GM12891 (cell line): ENCODE measurements at regions not wholly inside any gene's neighbourhood (a gene's known extent, or its start where the extent isn't known, plus 50 kb on each side); places are given as distances from the start of the nearest gene placed in this dataset.

ENCODE experiments used
- DNase-seq: peaks from one replicate; pipeline ENCODE4 v3.0.0; 2011; ENCODE audit warnings: low spot score; ENCODE audit not compliant: insufficient read length
- FAIRE-seq: peaks from 2 replicates; lab custom pipeline; 2011; peaks lifted over from hg19 to GRCh38; lab: Jason Lieb, UNC
- PAX5 ChIP-seq: IDR thresholded peaks from 2 replicates; pipeline ENCODE4 v1.6.1; 2011; ENCODE audit warnings: low read length, moderate library complexity, mild to moderate bottlenecking; ENCODE audit not compliant: insufficient read depth, severe bottlenecking
- POLR2A ChIP-seq: IDR thresholded peaks from 2 replicates; pipeline ENCODE4 v1.6.1; 2011; ENCODE audit warnings: low read depth, low read length, control low read depth
- POLR2AphosphoS5 ChIP-seq: IDR thresholded peaks from 2 replicates; pipeline ENCODE4 v1.6.1; 2011; ENCODE audit warnings: low read depth, low read length, control low read depth
- POU2F2 ChIP-seq: IDR thresholded peaks from 2 replicates; pipeline ENCODE4 v1.6.1; 2011; ENCODE audit warnings: low read depth, mild to moderate bottlenecking, control low read depth, low read length, moderate library complexity
- SPI1 ChIP-seq: IDR thresholded peaks from 2 replicates; pipeline ENCODE4 v1.6.1; 2011; ENCODE audit warnings: low read depth, low read length, control low read depth
- TAF1 ChIP-seq: IDR thresholded peaks from 2 replicates; pipeline ENCODE4 v1.6.1; 2011; ENCODE audit warnings: low read depth, low read length, control low read depth

DNA sequence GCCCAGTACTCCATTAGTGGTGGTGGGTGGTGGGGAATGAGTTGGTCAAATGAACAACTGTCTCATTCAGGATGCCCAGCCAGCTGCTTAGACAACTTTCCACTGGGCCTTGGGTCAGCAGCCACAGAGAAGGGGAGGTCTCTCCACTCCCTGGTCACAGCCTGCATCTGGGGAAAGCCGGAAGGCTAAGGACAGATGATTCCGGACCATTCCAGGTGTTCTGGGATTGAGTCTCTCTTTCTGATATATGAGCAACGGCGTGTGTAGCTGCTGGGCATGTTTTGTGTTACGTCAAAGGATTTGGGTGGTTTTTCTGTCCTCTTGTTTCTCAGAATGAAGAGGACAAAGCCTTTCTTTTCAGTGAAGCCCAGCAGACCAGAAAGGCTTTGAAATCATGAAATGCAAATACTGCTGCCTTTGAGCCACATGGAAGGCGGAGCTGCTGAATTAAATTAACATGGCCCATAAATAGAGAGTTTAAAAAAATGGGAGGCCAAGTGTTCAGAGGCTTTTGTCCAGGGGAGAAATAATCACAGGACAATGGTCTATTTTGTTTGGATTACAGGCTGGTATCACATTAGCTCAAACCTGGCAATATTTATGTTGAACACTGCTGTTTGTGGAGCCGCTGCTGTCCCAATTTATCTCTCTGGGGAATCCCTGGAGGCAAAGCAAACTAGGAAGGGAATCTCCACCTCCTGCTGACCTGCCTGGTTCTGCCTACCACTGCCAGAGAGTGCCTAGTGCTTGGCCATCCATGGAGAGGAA lies 234.4 kb upstream of the E2F8 start:
- FAIRE-seq (peak; percentile 71), DNase-seq (peak; percentile 18)
- TF ChIP-seq POLR2A, result no peak
- TF ChIP-seq PAX5, result peak; percentile 28
- no peak for TF ChIP-seq POLR2AphosphoS5
- no peak for TF ChIP-seq TAF1
- 0 out of 2 replicates have a peak, but pooled peaks have one; percentile 54 for TF ChIP-seq POU2F2
- TF ChIP-seq SPI1, result no peak

DNA sequence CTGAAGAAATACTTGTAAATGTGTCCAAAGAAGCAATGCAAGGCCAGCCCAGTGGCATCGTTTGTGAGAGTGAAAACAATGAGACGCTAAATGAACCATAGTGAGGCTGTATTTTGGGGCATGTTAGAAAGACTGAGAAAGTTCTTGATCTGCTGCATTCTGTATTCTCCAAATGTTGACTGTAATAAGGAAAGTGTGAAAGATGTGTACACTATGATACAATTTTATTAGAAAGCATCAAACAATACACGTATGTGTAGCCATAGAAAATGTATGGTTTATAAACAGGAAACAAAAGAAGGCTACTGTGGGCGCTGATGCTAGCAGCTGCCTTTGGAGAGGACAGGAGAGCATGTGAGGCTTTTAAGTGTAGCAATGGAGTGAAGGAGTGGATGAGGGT lies 233.5 kb upstream of the E2F8 start:
- DNase-seq, result no peak
- TF ChIP-seq POLR2A (no peak), SPI1 (no peak), POU2F2 (no peak), TAF1 (no peak), POLR2AphosphoS5 (no peak), PAX5 (no peak)
- no peak for FAIRE-seq

DNA sequence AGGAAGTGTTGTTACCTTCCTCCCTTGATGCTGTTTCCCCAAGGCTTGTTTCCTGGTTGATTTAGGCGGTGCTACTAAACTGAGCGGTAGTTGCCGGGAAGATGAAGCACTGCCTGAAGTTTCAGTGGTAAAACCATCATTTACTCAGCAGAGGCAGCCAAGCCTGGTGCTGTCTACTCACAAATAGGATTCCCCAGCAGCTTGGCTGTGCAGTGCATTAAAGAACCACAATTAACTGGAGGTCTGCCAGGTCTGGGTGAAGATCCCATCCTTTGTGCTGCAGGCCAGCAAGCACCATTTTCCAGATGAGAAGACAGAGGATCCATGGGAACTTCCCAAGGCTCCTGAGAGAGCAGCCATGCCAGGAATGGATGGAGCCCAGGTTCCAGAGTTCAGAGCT lies 231.9 kb upstream of the E2F8 start:
- DNase-seq (no peak), FAIRE-seq (no peak)
- TF ChIP-seq POLR2A (no peak), TAF1 (no peak), PAX5 (no peak), POLR2AphosphoS5 (no peak), POU2F2 (no peak), SPI1 (no peak)

DNA sequence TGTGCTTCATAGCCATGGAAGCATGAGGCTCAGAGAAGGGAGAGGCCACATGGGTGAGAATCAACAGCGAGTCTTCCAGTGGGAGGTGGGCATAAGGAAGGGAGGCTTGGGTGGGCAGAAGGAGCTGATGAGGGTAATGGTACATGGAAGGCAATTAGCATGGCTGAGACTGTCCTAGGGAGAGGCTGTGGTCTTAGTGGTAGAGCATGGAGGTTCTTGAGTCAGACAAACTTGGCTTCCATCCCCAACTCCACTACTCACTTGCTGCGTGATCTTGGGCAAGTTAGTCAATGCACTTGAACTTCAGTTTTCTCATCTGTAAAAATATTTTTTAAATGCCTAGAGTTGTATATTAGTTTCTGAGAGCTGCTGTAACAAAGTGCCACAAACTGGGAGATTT lies 227.2 kb upstream of the E2F8 start:
- no peak for FAIRE-seq
- TF ChIP-seq POLR2AphosphoS5 (no peak), POU2F2 (no peak)
- DNase-seq, result no peak

DNA sequence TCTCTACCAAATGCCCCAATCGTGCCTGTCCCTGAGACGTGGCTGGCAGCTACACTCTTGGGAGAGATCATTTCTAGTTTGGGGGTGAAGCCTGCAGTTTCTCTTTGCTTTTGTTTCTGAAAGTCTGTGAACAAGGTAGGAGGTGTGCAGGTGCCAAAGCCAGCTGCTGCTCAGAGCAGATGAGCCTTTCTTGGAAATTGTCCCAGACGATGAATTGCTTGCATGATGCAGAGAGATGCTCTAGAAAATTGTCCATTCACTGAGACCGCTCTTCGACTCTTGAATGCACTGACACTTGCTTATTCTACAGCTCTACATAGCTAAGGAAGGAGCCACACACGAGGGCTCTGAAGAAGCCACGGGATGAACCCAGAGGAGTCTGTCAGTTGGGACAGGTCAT lies 225.6 kb upstream of the E2F8 start:
- no peak for FAIRE-seq
- TF ChIP-seq POLR2AphosphoS5 (no peak), POLR2A (no peak), POU2F2 (no peak), PAX5 (no peak)
- no peak for DNase-seq

DNA sequence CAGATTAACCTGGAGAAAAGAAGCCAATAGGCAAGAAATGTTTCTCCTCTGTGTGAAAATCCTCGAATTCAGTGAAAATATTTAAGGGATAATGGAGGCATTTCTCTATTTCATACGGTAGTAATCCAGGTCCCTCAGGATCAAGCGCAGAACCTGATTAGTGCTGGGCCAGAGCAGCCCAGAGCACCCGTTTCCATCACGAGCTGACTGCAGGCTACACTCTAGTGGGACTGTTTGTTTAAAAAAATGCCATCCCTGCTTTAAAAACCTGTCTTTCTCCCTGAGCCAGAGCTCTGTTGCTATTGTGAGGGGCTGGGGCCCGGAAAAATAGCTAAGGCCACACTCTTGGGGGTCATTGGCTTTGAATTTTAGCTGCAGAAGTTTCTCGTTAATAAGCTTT lies 223.2 kb upstream of the E2F8 start:
- TF ChIP-seq POLR2A, result no peak
- no peak for TF ChIP-seq PAX5
- no peak for TF ChIP-seq TAF1
- TF ChIP-seq POU2F2, result no peak
- TF ChIP-seq SPI1, result no peak
- TF ChIP-seq POLR2AphosphoS5, result no peak
- FAIRE-seq (no peak), DNase-seq (no peak)

DNA sequence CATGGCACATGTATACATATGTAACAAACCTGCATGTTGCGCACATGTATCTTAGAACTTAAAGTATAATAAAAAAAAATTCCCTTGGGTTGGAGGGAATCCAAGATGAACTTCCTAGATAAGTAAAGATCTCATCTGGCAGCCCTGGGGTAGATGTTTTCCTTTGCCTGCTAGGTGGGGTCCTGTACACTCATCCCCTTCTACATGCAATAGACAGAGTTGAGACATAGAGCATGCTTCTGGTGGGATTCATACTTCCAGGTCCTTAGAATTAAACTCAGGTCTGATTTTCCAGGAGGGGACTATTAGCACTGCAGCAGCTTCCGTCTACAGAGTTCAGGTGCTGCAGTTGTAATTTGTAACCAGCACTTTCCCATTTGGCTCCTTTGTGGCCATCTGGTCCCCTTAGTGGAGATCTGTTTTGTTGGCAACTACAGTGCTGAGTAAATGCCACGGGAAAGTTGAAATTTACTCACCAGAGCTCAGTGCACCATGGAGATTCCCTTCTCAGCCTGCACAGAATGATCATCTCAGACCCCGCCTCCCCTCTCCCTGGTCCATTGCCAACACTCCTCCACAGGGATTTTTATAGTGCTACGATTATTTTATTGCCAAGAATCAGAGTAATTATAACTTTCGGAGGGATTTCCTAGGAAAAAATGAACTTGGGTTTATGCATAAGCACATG lies 220.1 kb upstream of the E2F8 start:
- TF ChIP-seq PAX5, result no peak
- no peak for TF ChIP-seq POLR2AphosphoS5
- TF ChIP-seq POU2F2, result no peak
- no peak for TF ChIP-seq POLR2A
- TF ChIP-seq TAF1, result no peak
- TF ChIP-seq SPI1, result no peak
- DNase-seq, result no peak
- no peak for FAIRE-seq

DNA sequence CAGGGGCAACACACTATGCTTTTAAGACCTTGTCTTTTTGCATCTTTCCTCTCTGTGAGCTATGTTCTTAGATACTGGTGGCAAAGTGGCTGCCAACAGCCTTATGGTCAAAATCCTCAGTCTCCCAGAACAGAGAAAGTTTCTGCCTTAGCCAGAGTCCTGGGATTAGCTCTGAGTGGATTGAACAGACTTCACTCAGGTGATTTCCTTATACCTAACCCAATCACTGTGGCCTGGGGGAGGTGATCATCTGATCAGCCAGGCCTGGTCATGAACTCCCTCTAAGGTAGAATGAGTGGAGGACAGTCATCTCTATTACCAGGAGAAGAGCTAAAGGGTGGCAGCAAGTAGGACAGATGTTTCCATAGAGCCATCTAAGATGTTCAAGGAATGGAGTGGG lies 218.5 kb upstream of the E2F8 start:
- TF ChIP-seq POLR2A (no peak), POU2F2 (no peak), SPI1 (no peak), TAF1 (no peak), POLR2AphosphoS5 (no peak), PAX5 (no peak)
- FAIRE-seq, result no peak
- DNase-seq, result no peak

DNA sequence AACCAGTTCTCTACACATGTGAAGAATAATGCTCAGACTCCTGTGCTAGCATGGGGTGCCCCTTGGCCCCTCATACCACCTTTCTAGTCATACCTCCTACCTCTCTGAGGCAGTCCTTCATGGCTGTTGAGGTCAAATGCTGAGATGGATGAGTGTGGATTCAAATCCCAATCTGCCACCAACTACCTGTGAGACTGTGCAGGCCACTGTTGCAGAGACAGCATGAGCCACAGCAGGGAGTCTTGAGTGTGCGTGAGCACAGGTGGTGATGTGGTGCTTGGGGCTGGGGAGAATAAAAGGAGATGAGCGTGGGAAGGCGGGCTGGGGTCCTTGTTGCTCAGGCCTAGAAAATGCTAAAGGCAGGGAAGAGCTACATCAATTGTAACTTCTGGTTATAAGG lies 218.0 kb upstream of the E2F8 start:
- FAIRE-seq (no peak), DNase-seq (no peak)
- TF ChIP-seq TAF1 (no peak), POU2F2 (no peak), SPI1 (no peak), POLR2AphosphoS5 (no peak)

DNA sequence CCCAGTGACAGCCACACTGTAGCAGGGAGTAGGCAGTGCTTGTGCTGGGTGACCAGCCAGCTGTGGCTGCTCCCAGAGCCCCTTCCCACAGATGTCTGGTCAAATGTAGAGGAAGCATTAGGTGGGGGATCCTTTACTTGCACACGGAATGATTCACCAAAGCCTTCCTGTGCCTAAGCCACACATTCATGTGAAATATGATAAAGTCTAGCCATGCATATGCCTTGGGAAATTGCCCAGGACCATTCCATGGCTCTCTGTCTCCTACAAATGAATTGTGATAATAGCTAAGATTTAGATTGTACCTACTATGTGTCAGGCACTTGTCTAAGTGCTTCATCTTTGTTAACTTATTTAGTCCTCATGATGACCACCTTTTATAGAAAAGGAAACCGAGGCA lies 217.5 kb upstream of the E2F8 start:
- FAIRE-seq, result no peak
- no peak for TF ChIP-seq SPI1
- no peak for TF ChIP-seq PAX5
- TF ChIP-seq POLR2A, result no peak
- no peak for TF ChIP-seq POLR2AphosphoS5
- no peak for TF ChIP-seq TAF1
- no peak for TF ChIP-seq POU2F2
- DNase-seq, result no peak
